H54 (cell line): ENCODE measurements at regions not wholly inside any gene's neighbourhood (a gene's known extent, or its start where the extent isn't known, plus 50 kb on each side); places are given as distances from the start of the nearest gene placed in this dataset.

ENCODE experiments used
- DNase-seq: peaks from one replicate; pipeline ENCODE4 v3.0.0; 2011; ENCODE audit warnings: low spot score, mixed read lengths; ENCODE audit not compliant: insufficient read length
- FAIRE-seq: peaks from 3 replicates; lab custom pipeline; 2011; peaks lifted over from hg19 to GRCh38; lab: Jason Lieb, UNC
- POLR2A ChIP-seq: IDR thresholded peaks from 2 replicates; pipeline ENCODE4 v1.6.1; 2011; ENCODE audit warnings: low read depth, mild to moderate bottlenecking, low read length

DNA sequence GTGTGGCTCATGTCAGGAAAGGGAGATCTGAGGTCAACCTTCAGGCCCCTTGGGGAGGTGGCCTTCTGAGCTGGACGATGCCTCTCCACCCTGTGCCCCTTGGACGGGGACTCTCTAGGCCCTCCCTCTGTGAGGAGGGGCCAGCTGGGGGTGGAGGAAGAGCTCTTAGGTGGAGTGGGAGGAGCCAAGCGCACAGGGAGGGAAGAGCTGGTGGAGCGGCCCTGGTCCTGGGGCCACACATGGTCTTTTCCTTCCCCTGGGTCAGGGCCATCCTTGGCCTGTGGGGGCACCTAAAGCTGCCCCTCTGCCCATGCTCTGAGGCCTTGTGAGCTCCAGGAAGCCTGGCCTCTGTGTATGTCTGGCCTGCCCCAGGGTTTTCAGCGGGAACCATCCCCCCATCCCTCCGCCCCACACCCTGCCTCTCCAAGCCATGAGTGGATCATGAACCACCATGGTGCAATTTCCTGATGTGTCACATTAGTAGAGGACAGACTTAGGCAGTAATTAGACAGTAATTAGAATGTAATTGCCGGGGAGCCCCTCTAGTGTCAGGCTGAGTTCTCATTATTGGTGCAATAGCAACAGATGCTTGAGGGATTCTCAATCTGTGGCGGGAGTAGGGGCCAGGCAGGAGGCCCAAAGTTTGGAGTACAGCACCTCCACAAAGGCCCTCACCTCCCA is 63.0 kb downstream of the GLI2 start:
- FAIRE-seq (no peak), DNase-seq (no peak)
- TF ChIP-seq POLR2A: no peak

DNA sequence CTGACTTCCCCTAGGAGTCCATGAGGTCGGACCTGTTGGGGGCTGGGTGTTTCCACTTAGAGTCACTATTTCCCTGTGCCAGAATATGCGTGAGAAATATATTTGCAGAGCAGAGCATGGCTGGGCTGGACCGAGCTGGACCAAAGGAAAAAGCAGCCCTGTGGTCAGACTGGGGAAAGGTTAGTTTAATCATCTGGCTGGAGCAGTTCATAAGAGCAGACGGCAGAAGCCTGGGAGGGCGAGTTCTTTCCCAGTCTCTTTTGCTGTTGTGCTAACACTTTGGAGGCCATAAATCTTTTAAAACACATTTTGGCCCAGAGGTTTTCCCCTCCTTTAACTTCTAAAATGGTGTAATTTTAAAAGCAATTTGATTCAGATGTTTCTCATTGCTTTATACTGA is 66.5 kb downstream of the GLI2 start:
- no peak for TF ChIP-seq POLR2A
- DNase-seq (no peak), FAIRE-seq (no peak)

DNA sequence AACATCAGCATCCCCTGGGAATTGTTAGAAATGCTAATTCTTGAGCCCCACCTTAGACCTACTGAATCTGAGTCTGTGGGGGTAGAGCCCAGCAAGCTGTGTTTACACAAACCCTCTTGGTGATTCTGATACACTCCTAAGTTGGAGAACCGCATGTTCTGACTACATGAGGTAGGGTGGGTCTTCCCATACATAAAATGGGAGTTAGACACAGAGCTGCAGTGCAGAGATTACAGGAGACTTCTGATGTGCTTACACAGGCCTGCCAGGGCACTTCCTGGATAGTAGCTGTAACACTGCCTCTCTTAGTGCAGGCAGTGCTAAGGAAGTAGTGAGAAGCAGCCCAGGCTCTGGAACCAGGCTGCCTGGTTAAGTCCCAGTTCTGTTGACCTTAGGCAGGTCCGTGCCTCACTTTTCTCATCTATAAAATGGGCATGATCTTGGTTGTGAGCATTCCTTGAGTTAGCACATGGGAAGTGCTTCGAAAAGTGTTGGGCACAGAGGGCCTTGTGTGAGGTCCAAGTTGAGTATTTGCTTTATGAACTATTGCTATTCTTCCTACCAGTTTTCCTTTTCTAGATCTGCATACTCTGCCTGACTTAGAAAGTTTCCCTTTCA is 67.3 kb downstream of the GLI2 start:
- FAIRE-seq (no peak), DNase-seq (no peak)
- TF ChIP-seq POLR2A: no peak

DNA sequence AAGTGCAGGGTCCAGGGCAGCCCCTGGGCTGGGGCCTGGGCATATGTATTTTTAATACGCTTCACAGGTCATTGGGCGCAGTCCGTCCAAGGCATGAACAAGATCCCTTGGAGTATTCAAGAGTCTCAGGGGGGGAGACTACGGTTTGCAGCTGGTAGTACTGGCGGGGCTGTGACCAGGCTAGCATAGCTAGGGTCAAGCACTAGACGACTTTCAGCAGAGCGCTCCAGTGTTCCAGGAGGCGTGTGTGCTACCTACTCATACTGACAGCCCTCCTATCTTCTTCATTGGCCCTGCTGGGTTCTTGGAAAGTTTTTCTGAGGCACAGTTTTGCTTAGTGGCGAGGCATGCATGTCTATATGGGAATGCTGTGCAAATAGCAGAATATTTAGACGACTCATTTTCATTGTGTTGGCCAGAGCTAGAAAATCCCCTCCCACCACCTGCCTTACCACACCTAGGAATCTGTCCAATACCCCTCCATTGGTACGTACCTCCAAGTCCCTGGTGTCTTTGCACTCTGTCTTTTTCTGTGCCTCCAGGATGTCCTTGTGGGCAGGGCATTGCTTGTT is 68.2 kb downstream of the GLI2 start:
- no peak for TF ChIP-seq POLR2A
- no peak for FAIRE-seq
- DNase-seq: no peak

DNA sequence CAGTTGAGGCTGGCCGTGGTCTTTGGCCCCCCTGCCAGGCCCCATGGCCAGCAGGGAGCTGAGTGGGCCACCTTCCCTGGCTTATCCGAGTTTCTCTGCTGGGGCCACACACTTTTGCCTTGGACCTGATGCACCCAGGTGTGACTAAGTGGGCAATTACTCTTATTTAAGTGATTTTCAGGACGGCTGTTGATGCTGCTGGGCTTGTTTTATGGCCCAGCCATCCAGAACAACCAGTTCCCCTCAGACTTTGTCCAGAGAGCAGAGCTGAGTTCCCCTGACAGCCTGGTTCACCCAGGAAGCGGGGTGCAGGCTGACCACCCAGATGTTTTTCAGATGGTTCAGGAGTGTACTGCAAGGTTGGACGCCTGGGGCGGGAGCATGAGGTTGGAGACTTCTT is 68.8 kb downstream of the GLI2 start:
- FAIRE-seq (no peak), DNase-seq (no peak)
- TF ChIP-seq POLR2A: no peak

DNA sequence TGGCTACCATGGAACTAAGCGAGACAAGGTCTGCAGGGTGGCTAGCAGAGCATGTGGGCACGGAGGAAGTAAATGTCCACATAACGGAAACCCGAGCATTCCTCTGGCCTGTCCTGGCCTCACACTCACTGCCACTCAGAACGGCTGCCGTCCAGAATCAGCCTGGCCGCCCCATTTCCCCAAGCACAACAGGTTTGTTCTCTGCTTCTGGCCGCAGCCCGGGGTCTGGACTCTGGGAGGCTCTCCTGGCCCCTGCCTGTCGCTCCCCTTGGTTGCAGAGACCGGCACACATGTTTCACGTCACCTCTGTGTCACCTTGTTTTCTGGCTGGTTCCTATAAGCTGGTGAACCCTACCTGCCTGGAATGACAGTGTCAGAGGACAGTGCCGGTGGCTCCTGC is 69.3 kb downstream of the GLI2 start:
- no peak for TF ChIP-seq POLR2A
- DNase-seq: no peak
- FAIRE-seq: no peak

DNA sequence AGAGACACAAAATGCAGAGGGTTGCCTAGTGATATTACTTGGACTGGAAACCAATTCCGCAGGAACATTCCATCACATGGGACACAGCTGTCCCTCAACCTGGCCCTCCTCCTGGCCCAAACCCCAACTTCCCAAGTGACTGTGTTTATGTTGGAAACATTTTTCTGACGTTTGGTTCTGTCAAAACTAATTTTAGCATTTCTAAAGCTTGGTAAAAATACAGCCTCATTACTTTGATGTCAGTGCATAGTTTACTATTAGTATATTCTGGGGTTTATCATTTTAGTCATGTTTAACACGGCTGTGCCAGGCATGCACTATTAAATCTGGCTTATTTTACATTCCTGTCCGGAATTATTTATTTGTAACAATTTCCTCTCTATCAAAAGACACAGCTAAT is 69.9 kb downstream of the GLI2 start:
- no peak for TF ChIP-seq POLR2A
- no peak for DNase-seq
- FAIRE-seq: no peak

DNA sequence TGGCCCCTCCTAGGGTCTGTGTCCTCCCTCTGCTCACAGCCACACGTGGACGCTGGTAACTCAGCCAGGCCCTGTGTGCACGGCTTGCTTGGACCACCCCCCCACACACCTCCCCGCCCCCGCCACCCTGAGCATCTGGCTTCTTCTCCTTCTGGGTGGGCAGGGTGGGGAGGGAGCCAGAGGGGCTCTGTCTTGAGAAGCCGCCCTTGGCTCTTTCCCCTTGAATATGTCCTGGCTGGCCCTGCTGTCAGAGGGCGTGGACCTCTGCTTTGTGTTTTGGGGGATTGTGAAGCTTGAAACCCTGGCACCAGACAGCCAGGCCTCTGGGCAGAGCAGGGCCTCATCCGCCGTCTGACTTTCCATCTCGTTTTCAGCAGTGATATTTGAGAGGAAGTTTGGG is 72.1 kb downstream of the GLI2 start:
- DNase-seq (no peak), FAIRE-seq (no peak)
- no peak for TF ChIP-seq POLR2A

DNA sequence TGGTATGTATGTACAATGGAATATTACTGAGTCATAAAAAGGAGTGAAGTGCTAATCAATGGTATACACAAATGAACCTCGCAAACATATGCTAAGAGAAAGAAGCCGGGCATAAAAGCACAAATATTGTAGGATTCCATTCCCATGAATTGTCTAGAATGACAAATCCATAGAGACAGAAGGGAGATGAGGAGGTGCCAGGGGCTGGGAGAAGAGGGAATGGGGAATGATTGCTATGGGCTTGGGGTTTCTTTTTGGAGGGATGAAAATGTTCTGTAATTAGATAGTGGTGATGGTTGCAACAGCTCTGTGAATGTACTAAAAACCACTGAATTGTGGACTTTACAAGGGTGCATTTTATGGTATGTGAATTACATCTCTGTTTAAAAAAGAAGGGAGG is 73.5 kb downstream of the GLI2 start:
- DNase-seq (no peak), FAIRE-seq (no peak)
- no peak for TF ChIP-seq POLR2A

DNA sequence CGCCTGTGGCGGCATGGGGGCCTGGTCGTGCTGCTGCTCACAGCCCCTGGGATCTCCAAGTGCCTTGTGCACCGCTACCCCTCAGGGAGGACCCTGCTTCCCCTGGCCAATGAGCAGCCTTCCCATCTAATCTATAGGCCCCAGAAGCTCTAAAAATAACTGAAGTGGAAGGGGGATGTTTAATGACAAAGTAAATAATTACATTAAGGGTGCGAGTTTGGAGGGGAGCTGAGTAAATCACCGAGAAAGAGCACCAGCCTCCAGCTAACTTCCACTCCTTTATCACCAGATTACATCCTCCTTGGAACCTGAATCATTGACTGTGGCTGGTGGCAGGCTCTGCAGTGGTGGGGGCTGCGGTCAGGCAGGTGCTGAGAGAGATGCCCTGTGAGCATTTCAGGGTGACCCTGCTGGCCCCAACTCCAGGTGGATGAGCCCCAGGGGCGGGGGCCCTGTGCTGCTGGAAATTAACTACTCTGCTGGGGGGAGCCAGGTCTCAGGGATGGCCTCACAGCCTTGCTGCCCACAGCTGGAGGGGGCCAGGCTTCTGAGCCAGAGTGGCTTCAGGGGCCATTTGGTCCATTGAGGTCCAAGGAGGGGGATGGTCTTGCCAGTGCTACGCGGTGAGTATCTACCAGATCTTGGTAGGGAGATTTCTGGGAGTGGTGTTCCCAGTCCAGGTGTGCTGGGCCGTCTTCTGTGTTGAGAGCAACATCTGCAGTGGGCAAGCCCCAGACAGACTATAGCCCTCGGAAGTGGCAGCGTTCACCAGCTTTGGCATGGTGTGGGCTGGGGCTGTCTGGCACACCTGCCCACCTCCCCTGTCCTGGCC is 74.2 kb downstream of the GLI2 start:
- no peak for DNase-seq
- FAIRE-seq: no peak
- no peak for TF ChIP-seq POLR2A

DNA sequence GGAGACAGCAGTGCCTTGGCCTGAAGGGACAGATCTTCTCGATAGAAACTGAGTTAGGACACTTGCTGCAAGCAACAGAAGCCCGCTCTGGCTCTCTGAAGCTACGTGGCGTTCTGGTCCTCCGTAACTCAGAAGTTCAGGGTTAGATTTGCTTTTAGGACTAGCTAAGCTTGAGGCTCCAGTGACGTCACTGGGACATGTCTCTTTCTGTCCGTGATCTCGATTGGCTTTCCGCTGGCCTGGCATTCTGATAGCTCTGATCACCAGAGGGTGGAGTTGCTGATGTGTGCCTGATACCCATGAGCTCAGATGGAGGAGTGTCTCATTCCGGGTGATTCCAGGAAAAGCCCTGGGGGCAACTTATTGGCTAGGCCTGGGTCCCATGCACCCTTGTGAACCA is 75.0 kb downstream of the GLI2 start:
- no peak for DNase-seq
- TF ChIP-seq POLR2A: no peak
- no peak for FAIRE-seq

DNA sequence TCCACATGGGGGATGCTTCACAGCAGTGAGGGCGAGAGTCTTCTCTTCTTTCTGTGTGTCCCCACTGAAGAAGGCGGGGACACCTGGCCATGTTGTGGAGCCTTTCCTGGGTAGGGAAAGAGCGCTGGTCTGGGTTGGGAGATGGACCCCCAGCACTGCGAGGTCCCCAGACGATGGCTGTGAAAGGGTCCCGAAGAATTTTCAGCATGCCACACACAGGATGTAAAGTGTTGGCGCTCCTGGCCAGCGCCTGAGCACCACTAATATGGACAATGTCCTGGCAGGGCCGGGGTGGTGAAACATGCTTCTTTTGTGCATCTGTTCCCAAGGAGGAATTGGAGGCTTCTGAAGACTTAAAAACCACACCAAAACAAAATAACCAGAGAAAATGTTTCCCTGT is 77.2 kb downstream of the GLI2 start:
- FAIRE-seq (no peak), DNase-seq (no peak)
- TF ChIP-seq POLR2A: no peak

DNA sequence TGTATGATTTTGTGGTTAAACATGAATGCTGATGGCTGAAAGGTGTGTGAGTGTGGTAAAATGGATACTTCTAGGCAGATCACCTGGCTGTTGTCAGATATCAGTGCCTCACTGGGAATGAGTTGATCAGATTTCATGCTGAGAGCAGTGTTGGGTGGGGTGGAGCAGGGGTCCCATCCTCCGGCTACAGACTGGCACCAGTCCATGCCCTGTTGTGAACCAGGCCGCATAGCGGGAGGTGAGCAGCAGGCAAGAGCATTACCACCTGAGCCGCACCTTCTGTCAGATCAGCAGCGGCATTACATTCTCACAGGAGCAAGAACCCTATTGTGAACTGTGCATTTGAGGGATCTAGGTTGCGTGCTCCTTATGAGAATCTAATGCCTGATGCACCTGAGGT is 78.7 kb downstream of the GLI2 start:
- no peak for TF ChIP-seq POLR2A
- FAIRE-seq (no peak), DNase-seq (no peak)

DNA sequence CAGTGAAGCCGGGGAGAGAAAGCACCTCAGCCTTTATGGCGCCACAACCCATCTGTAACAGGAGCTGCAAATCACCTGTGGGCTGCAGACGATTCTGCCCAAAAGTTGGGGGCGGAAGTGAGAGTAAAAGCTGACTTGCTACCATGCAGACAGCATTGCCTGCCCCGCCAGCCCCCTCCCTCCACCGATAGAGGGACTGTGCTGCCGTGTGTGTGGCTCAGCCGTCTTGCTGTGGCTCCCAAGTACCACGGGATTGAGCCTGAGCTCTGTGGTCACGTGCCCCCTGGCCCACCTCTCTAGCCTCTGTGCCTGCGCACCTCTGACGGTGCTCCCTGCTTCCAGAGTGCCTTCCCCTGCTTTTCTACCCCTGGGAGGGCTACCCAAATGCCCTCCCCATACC is 79.6 kb downstream of the GLI2 start:
- FAIRE-seq: no peak
- DNase-seq: no peak
- no peak for TF ChIP-seq POLR2A
